ENCODE measurements at regions not wholly inside any gene's neighbourhood (a gene's known extent, or its start where the extent isn't known, plus 50 kb on each side); places are given as distances from the start of the nearest gene placed in this dataset.
A peak's percentile ranks its signal among the peaks of the same experiment; 100 is the strongest.

- peak; percentile 30 for DNase-seq (ENCODE audit: low read depth)
Measured at GRCh38 chr4:181569553-181569952, 673.6 kb upstream of the TENM3 start.

GRCh38 chr4:181578911-181579310 is 664.3 kb upstream of the TENM3 start:
- no peak for DNase-seq (ENCODE audit: low read depth)

GRCh38 chr4:181579486-181579885 is 663.7 kb upstream of the TENM3 start:
- DNase-seq (ENCODE audit: low read depth) = no peak

GRCh38 chr4:181581983-181582382 is 661.2 kb upstream of the TENM3 start:
- DNase-seq (ENCODE audit: low read depth) = no peak

GRCh38 chr4:181582595-181582994 is 660.6 kb upstream of the TENM3 start:
- DNase-seq (ENCODE audit: low read depth) = no peak

- no peak for DNase-seq (ENCODE audit: low read depth)
Measured at GRCh38 chr4:181588733-181589302, 654.4 kb upstream of the TENM3 start.

- DNase-seq (ENCODE audit: low read depth) = no peak
Measured at GRCh38 chr4:181592221-181592745, 650.9 kb upstream of the TENM3 start.

- no peak for DNase-seq (ENCODE audit: low read depth)
Measured at GRCh38 chr4:181593703-181594102, 649.5 kb upstream of the TENM3 start.

- DNase-seq (ENCODE audit: low read depth) = no peak
Measured at GRCh38 chr4:181594188-181594587, 649.0 kb upstream of the TENM3 start.

- no peak for DNase-seq (ENCODE audit: low read depth)
Measured at GRCh38 chr4:181595716-181596115, 647.5 kb upstream of the TENM3 start.

- peak; percentile 6 for DNase-seq (ENCODE audit: low read depth)
Measured at GRCh38 chr4:181597766-181598165, 645.4 kb upstream of the TENM3 start.

GRCh38 chr4:181599134-181599533 is 644.1 kb upstream of the TENM3 start:
- DNase-seq (ENCODE audit: low read depth) = no peak

- no peak for DNase-seq (ENCODE audit: low read depth)
Measured at GRCh38 chr4:181601103-181601502, 642.1 kb upstream of the TENM3 start.

GRCh38 chr4:181604546-181604945 is 638.7 kb upstream of the TENM3 start:
- no peak for DNase-seq (ENCODE audit: low read depth)

GRCh38 chr4:181606300-181606699 is 636.9 kb upstream of the TENM3 start:
- DNase-seq (ENCODE audit: low read depth) = no peak

GRCh38 chr4:181608181-181608580 is 635.0 kb upstream of the TENM3 start:
- DNase-seq (ENCODE audit: low read depth) = no peak

GRCh38 chr4:181611033-181611711 is 632.0 kb upstream of the TENM3 start:
- DNase-seq (ENCODE audit: low read depth) = no peak

- DNase-seq (ENCODE audit: low read depth) = no peak
Measured at GRCh38 chr4:181611946-181612600, 631.1 kb upstream of the TENM3 start.

GRCh38 chr4:181613200-181613599 is 630.0 kb upstream of the TENM3 start:
- DNase-seq (ENCODE audit: low read depth) = no peak

- DNase-seq (ENCODE audit: low read depth) = no peak
Measured at GRCh38 chr4:181618038-181618618, 625.1 kb upstream of the TENM3 start.

GRCh38 chr4:181618896-181619295 is 624.3 kb upstream of the TENM3 start:
- no peak for DNase-seq (ENCODE audit: low read depth)

GRCh38 chr4:181619651-181620050 is 623.6 kb upstream of the TENM3 start:
- no peak for DNase-seq (ENCODE audit: low read depth)

Measured in stromal cell of bone marrow (primary cell).